HG02642 (cell line): ENCODE measurements at regions not wholly inside any gene's neighbourhood (a gene's known extent, or its start where the extent isn't known, plus 50 kb on each side); places are given as distances from the start of the nearest gene placed in this dataset.

Experiments
- ATAC-seq: cut with Tn5 transposase; IDR thresholded peaks from one replicate; pipeline ENCODE4 v1.9.1; 2021; ENCODE audit warnings: mild to moderate bottlenecking; ENCODE audit not compliant: unreplicated experiment, poor library complexity

DNA sequence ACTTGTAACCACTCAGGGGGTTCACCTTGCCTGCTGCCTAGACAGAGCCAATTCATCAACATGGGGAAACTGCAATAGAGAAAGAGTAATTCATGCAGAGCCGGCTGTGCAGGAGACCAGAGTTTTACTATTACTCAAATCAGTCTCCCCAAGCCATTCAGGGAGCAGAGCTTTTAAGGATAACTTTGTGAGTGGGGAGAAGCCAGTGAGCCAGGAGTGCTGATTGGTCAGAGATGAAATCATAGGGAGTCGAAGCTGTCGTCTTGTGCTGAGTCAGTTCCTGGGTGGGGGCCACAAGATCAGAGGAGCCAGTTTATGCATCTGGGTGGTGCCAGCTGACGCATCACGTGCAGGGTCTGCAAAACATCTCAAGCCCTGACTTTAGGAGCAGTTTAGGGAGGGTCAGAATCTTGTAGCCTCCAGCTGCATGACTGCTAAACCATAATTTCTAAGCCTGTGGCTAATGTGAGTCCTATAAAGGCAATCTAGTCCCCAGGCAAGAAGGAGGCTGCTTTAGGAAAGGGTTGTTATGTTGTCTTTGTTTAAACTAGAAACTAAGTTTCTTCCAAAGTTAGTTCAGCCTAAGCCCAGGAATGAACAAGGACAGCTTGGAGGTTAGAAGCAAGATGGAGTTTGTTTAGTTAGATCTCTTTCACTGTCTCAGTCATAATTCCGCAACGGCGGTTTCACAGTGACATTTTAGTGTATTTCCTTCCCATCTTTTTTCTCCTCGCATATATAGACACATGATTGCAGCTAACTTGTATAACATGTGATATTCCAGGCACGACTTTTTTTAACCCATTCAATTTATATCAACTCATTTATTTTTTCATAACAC is 68.9 kb upstream of the NCOR2 start:
- no peak for ATAC-seq

DNA sequence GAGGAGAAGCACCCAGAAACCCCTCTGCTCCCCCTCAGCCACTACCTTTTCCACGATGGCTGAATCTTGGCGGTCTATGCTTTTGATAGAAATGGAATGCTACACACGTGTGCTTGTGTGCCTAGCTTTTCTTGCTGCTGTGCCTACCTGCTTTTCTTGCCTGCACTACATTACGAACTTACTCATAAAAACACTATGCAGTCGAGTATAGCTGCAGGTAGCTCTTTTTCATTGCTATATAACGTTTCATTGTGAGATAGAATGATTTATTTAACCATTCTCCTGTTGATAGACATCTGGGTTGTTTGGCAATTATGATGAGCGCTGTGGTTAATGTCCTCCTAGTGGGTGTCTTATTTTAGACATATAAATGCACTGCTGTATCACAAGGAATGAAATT is 67.9 kb upstream of the NCOR2 start:
- ATAC-seq, result no peak

DNA sequence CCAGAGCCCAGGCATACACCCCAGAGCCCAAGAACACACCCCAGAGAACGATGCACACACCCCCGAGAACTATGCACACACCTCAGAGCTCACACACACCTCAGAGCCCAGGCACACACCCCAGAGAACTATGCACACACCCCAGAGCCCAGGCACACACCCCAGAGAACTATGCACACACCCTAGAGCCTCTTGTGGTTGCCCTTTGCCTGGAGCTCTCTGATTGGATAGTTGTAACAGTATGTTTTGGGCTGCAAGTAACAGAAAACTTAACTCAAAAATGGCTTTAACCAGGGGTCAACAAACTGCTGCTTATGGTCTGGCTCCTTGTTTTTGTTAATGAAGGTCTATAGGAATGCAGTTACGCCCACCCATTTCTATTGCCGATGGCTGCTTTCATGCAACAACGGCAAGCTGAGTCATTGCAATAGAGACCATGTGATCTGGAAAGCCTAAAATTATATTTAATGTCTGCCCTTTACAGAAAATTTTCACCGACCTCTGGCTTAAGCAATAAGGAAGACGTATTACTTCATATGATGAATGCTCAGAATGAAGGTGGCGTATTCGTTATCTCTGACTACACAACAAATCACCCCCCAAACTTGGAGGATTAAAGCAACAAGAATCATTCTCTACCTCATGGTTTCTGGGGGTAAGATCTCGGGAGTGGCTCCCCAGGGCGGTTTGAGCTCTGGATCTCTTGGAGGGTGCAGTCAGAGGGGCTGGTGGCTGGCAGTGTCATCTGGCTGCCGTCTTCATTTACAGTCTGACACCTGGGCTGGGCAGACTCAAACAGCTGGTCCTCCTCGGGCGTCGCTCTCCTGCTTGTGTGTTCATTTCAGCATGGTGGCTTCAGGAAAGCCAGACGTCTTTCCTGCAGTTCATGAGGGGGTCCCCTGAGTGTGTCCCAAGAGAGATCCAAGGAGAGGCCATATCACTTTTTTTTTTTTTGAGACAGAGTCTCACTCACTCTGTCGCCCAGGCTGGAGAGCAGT is 66.3 kb upstream of the NCOR2 start:
- no peak for ATAC-seq

DNA sequence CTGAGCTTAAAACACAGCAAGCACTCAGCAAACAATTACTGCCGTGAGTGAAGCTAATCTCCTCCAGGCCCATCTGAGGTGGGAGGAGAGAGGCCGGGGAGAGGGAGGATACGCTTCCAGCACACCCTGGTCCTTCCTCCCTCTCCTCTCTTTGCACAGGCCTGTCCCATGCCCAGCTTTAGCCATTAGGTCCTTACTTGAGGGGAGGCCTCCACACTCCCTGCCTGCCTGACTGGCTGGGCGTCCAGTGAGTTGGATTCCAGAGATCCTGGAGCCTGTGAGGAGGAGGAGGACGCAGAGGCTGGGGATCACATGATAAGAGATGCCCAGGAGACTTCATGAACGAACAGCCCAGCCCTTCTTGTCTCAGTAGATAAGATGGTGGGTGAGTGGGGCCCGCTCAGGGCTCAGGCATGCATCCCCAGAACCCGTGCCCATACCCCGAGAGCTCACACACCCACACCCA is 65.1 kb upstream of the NCOR2 start:
- no peak for ATAC-seq

DNA sequence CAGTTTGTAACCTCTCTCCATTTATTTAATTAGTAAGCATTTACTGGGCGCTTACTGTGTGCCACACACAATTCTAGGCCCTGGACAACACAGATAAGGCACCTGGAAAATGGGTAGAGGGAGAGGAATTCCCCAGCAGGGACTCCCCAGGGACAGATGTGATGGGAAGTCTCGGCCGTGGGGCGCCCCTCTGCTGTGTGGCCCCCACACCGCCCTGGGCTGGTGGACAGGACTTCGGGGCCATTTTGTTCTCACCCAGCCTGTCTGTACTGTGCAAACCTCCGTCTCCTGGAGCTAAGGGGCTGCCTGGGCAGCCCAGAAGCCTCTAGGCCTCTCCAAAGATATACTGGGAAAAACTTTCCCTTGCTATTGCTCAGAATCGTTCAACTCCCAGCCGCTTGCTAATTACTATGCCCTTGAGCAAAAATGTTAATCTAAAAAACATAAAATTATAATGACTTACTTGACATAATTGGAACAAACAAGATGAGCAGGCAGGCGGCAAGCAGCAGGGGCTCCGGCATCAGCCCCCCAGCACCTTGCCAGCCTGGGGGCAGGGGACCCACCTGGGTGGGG is 64.4 kb upstream of the NCOR2 start:
- no peak for ATAC-seq

DNA sequence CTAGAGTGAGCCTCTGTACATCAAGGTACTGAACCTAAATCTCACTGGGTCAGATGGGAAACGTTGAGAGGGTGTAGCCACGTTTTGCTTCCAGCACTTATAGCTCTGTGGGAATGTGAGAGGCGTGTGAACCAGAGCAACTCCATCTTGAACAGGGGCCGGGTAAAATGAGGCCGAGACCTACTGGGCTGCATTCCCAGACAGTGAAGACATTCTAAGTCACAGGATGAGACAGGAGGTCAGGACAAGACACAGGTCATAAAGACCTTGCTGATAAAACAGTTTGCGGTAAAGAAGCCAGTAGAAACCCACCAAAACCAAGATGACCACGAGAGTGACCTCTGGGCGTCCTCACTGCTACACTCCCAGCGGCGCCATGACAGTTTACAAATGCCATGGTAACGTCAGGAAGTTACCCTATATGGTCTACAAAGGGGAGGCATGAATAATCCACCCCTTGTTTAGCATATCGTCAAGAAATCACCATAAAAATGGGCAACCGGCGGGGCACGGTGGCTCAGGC is 63.4 kb upstream of the NCOR2 start:
- no peak for ATAC-seq

DNA sequence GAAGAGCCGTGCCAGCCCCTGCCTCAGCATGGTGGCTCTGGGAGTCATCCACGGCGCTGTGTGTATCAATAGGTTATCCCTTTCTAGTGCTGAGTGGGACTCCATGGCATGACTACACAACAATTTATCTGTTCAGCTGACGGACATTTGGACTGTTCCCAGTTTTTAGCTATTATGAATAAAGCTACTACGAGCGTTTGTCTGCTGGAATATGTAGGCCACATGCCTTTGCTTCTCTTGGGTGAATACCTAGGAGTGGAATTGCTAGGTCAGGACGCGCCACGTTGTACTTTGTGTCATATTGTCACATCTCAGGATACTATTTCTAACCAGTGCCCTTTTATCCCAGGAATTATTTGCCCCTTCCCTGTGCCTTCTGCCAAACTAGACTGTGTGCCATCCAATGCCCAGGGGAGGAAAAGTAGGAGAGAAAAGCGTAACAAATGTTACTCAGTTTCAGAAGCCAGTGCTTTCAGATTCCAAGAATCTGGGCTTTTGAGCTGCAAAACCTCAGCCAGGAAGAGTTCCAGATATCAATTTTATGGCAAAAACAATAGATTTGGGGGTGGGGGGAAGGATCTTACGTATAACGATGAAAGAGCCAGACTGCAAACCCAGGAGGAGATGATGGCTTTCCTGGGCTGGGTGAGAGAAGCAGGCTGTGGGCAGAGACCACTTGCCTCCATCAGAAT is 62.5 kb upstream of the NCOR2 start:
- no peak for ATAC-seq

DNA sequence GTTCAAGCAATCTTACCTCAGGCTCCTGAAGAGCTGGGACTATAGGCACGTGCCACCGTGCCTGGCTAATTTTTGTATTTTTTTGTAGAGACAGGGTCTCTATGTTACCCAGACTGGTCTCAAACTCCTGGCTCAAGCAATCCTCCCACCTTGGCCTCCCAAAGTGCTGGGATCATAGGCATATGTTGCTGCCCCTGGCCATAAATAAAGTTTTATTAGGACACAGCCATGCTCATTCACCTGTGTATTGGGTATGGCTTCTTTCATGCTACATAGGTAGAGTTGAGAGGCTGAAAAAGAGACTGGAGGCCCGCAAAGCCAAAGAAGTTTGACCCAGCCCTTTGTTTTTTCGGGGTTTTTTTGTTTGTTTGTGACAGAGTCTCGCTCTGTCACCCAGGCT is 61.7 kb upstream of the NCOR2 start:
- no peak for ATAC-seq

DNA sequence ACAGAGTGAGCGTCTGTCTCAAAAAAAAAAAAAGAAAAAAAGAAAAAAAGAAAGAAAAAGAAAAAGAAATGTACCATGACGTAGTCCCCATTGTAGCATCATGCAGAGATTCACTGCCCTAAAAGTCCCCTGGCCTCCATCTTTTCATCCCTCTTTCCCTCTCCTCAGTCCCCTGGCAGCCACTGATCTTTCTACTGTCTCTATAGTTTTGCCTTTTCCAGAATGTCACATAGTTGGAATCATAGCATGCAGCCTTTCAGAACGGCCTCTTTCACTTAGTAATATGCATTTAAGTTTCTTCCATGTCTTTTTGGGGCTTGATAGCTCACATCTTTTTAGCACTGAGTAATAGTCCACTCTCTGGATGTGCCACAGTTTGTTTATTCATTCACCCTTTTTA is 60.5 kb upstream of the NCOR2 start:
- no peak for ATAC-seq

DNA sequence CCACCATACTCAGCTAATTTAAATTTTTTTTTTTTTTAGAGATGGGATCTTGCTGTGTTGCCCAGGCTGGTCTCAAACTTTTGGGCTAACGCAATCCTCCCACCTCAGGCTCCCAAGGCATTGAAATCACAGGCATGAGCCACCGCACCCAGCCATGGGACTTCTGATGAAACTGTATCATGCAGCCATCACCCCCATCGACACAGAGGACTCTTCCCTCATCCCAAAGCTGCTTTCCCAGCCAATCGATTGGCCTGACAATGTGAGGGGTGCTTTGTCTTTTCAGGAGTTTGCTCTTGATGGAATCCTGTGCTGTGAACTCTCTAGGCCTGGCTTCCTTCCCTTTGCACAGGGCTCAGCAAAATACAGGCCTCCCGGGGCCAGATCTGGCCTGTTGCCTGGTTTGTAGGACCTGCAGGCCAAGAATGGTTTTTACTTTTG is 59.6 kb upstream of the NCOR2 start:
- no peak for ATAC-seq

DNA sequence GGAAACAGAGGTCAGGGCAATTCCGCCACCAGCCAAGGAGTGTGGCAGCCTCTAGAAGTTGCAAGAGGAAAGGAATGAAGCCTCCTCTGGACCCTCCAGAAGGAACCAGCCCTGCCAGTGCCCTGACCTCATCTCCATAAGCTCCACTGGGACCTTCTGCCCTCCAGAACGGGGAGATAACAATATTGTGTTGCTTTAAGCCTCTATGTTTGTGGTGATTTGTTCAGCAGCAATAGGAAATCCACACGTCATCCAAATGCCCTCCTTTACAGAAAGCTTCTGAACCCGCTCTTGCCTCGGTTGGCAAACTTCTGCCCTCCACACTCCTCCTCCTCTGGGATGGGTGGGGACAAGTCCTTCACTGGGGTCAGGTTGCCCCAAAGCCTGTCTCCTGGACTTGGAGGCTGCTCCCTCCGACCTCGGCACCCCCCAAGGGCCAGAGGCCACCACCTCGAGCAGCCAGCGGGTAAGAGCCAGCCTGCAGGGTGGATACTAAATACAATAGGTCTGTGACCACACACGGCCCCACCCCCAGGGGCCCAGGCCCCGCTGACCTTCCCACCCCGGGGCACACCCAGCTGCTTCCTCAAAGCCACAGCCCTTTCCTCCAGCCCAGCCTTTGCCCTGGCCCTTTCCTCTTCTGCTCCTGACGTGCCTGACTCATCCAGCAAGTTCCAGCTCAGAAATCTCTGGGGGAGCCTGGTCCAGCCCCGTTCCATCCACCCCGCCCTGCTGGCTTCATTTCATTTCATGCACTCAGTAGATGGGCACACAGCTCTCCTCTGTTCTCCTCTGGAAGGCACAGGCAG is 58.7 kb upstream of the NCOR2 start:
- no peak for ATAC-seq

DNA sequence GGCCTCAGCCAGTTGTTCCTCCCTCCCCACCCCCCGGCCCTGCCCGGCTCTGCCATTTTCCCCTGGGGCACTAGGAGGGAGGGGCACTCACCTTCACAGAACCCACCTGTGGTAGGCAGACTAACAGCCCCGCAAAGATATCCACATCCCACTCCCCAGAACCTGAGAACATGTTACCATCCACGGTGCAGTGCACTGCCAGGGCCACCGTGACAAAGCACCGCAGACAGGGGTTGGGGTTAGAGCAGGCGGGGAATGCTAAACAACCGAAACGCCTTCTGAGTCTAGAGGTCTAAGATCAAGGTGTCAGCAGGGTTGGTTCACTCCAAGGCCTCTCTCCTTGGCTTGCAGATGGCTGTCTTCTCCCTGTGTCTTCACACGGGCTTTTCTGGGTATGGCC is 57.4 kb upstream of the NCOR2 start:
- no peak for ATAC-seq

DNA sequence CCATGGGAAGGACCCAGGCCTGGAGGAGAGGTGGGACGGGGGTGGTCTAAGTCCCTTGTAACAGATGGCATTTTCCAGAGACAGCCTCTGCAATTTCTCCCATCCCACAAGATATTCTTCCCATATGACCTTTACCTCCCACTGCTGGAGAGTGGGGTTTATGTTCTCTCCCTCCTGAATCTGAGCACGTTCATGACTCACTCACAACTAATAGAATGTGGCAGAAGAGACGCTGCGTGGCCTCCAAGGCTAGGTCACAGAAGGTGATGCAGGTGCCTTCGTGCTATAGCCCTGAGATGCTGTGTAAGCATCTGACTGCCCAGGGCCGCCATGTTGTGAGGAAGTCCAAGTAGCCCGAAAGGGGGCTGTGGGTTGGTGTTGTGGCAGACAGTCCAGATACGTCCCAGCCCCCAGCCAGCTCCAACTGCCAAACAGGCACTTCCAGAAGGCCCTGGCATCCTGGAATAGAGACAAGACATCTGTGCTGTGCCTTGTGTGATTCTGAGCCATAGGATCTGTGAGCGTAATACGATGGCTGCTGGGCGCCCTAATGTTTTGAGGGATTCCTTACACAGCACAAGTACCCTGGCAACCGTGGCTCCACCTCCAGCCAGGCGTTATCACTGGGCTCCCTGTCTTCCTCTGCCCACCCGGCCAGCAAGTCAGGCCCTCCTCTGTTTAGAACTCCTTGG is 56.1 kb upstream of the NCOR2 start:
- ATAC-seq, result no peak

DNA sequence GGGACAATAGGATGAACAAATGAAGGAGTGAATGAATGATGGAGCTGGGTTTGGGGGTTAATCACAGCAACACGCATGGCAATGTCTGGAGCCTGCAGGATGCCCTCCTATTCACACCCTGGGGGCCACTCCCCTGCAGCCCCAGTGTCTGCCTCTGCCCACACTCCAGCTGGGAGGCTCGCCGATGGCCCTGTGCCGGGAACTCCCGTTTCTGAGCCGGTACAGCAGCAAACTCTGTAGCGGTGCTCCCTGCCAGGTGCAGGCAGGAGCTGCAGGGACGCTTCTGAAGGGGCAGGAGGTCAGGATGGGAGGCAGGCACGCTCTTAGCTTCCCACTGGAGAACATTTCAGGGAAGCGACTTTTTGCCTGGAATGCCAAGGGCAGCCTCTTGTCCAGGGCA is 55.4 kb upstream of the NCOR2 start:
- no peak for ATAC-seq

DNA sequence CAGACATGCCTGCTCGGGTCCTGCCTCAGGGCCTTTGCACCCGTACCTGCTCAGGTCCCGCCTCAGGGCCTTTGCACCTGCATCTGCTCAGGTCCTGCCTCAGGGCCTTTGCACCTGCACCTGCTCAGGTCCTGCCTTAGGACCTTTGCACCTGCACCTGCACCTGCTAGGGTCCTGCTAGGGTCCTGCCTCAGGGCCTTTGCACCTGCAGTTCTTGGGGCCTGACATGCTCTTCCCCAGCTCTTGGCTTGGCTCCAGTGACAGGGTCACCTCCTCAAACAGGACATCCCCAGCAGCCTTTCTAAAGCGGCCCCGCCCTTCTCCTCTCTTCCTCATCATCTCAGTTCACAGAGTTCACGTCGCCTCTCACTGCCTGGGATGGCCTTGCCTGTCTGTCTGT is 54.9 kb upstream of the NCOR2 start:
- no peak for ATAC-seq

DNA sequence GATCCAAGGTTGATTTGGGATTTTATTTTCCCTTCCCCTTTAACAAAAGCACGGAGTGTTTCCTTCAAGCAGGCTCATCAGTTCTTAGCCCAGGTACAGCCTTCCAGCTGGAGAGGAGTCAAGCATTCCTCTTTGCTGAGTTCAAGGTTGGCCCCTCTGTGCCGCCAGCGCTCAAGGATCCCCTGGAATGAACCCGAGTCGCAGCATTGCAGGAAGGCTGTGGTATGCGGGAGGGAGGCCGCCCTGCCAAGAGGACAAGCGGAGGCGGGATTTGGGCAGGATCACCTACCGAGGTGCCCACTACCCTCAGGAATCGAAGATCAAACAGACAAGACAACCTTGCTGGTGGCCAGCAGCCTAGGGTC is 53.9 kb upstream of the NCOR2 start:
- no peak for ATAC-seq

DNA sequence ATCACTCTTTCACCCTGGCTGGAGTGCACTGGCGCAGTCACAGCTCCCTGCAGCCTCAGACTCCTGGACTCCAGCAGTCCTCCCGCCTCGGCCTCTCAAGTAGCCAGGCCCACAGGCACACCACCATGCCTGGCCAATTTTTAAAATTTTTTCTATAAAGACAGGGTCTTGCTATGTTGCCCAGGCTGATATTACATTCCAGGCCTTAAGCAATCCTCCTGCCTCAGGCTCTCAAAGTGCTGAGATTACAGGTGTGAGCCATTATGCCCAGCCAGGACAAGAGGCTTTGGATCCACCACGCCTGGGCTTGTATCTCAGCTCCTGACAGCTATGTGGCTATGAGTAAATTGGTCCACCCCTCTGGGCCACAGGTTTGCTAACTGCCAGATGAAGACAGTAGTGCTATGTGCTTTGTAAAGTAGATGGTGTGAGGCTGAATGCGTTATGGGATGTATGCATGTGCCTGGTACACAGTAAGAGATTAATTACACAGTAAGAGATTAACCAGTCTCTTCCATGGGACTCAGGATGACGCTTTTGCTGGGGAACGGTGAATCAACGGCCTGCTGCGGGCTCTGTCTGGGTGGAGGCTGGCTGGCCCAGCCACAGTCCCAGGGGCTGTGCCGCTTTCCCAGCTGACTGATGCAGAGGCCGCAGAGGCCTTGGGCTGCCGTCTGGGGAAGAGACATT is 53.3 kb upstream of the NCOR2 start:
- no peak for ATAC-seq

DNA sequence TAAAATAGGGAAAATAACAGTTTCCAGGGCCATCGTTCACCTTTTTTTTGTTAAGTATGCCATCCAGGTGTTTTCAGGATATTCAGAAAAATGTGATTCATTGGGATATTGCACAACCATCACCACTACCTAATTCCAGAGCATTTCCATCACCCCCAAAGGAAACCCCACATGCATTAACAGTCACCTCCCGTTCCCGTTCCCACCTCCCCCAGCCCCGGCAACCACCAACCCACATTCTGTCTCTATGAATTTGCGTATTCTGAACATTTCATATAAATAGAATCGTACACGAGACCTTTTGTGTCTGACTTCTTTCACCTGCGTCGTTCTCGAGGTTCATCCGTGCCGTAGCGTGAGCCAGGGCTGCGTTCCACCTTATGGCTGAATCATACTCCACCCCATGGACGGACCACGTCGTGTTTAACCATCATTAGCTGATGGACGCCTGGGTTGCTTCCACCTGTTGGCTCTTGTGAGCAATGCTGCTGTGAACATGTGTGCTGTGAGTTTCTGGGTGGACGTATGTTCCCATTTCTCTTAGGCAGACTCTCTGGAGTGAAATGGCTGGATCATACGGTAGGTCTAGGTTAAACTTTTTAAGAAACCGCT is 51.0 kb upstream of the NCOR2 start:
- no peak for ATAC-seq
